Skeletal muscle tissue (tissue), 3 donors: ENCODE measurements at regions not wholly inside any gene's neighbourhood (a gene's known extent, or its start where the extent isn't known, plus 50 kb on each side); places are given as distances from the start of the nearest gene placed in this dataset.

Experiments
- H3K27ac ChIP-seq: one replicate; pipeline ENCODE4 v1.7.0; 2013; ENCODE audit warnings: mild to moderate bottlenecking, low read depth, low read length, inconsistent platforms
- H3K27me3 ChIP-seq, 3 donors: one replicate each; pipeline ENCODE4 v1.7.0; 2013; ENCODE audit warnings: low read length in 3 of 3; ENCODE audit not compliant: control insufficient read depth in 3 of 3, insufficient read depth in 3 of 3
- H3K36me3 ChIP-seq, 3 donors: one replicate each; pipeline ENCODE4 v1.7.0; 2013; ENCODE audit warnings: low read length in 3 of 3; ENCODE audit not compliant: control insufficient read depth in 3 of 3, insufficient read depth in 3 of 3
- H3K4me1 ChIP-seq, 3 donors: one replicate each; pipeline ENCODE4 v1.7.0; 2013; ENCODE audit warnings: low read length in 3 of 3, mild to moderate bottlenecking in 3 of 3; ENCODE audit not compliant: control insufficient read depth in 3 of 3, insufficient read depth in 3 of 3
- H3K4me3 ChIP-seq, 3 donors: one replicate each; pipeline ENCODE4 v1.7.0; 2013; ENCODE audit warnings: low read length in 3 of 3
- H3K9ac ChIP-seq, 3 donors: one replicate each; pipeline ENCODE4 v1.7.0; 2013; ENCODE audit warnings: low read length in 3 of 3, mild to moderate bottlenecking in 3 of 3, moderate library complexity in 2 of 3, low read depth in 1 of 3
- H3K9me3 ChIP-seq, 3 donors: one replicate each; pipeline ENCODE4 v1.7.0; 2013; ENCODE audit warnings: low read length in 3 of 3; ENCODE audit not compliant: control insufficient read depth in 3 of 3
- donor health status: Osteomylitis.

DNA sequence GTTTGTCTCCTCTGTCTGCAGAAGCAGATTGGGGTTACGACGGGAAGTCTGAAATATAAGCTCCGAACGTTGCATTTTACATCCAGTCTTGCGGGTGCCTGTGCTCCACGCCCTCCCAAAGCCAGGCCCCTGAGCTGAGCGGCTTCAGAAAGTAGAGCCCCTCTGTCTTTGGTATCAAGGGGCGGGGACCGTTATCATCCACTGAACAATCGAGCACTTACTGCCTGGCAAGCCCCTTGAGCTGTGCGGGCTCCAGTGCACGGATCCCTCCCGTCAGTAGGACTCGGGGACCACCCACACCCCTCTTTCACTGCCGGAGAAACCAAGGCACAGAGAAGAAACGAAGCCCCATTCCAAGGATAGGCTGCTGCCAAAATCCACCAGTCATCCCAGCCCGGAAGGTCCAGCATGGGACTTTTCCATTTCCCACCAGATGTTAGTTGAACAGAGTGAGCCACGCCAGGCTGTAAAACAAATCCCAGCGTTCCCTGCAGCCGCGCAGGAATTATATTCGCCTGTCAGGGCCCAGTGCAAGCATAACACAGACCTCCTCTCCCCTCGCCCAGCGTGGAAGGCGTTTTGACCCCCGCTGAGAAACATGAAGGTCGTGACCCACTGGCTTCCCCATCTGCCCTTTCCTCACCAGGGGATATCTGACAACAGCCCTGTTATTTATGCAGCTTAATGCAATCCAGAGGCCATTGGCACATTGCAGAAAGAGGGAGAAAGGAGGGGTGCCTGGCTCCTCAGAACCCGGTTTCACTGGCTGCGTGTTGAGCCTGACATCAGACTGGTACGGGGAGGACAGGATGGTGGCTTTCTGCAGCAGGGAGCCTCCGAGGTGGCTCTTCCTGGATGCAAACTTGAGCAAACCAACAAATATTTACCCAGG lies 212.2 kb upstream of the FOXF1 start:
- peaks cover 78 to 94% (median 85%) of the 10 kb centered on the region in 3 donors for H3K27me3 ChIP-seq
- no peaks in the 10 kb centered on the region for H3K9me3 ChIP-seq
- H3K9ac ChIP-seq = no peak overlapping the region
- H3K27ac ChIP-seq = no peak overlapping the region
- peaks cover 0 to 5% (median 0%) of the 10 kb centered on the region in 3 donors for H3K4me1 ChIP-seq
- H3K36me3 ChIP-seq = no peaks in the 10 kb centered on the region
- peak overlapping the region in 1 of 3 donors; percentile 15 for H3K4me3 ChIP-seq

GRCh38 chr16:86298758-86299134 lies 211.6 kb upstream of the FOXF1 start:
- H3K4me1 ChIP-seq = peaks cover 0 to 5% (median 0%) of the 10 kb centered on the region in 3 donors
- H3K9me3 ChIP-seq = no peaks in the 10 kb centered on the region
- H3K4me3 ChIP-seq = no peak overlapping the region
- no peaks in the 10 kb centered on the region for H3K36me3 ChIP-seq
- peaks cover 75 to 93% (median 84%) of the 10 kb centered on the region in 3 donors for H3K27me3 ChIP-seq
- H3K27ac ChIP-seq = no peak overlapping the region
- no peak overlapping the region for H3K9ac ChIP-seq

DNA sequence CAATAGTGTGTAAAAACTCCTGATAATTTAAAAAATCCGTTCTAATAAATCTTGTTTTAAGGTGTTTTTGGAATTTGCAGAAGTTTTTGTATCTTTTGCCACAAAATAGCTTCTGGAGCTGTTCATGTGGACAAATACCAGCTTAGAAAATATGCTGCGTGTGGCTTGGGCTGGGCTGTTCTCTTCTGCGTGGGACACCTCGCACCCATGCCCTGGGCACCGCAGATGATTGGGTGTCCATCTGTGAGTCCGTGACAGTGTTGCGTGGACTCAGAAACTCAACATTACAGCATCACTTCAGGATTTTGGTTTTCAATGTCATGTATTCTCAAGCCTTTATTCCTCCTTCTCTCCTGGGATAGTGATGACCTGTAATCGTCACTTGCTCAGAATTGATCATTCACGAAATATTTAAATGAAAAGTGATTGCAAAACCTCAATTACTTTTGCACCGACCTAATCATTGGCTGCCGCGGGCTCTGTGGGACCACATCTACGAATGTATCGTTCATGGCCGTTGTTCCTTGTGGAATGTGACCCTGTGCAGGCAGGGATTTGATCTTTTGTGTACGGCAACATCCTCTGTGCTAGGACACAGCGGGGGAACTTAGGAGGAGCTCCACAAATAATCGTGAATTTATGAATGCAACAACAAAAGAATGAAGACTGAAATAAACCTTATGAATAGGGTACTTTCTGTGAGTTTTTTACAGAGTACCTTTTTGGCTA lies 210.3 kb upstream of the FOXF1 start:
- H3K27me3 ChIP-seq = peaks cover 66 to 85% (median 75%) of the 10 kb centered on the region in 3 donors
- no peak overlapping the region for H3K9ac ChIP-seq
- no peak overlapping the region for H3K4me3 ChIP-seq
- peaks cover 0 to 5% (median 0%) of the 10 kb centered on the region in 3 donors for H3K4me1 ChIP-seq
- H3K9me3 ChIP-seq = no peaks in the 10 kb centered on the region
- no peak overlapping the region for H3K27ac ChIP-seq
- H3K36me3 ChIP-seq = no peaks in the 10 kb centered on the region

DNA sequence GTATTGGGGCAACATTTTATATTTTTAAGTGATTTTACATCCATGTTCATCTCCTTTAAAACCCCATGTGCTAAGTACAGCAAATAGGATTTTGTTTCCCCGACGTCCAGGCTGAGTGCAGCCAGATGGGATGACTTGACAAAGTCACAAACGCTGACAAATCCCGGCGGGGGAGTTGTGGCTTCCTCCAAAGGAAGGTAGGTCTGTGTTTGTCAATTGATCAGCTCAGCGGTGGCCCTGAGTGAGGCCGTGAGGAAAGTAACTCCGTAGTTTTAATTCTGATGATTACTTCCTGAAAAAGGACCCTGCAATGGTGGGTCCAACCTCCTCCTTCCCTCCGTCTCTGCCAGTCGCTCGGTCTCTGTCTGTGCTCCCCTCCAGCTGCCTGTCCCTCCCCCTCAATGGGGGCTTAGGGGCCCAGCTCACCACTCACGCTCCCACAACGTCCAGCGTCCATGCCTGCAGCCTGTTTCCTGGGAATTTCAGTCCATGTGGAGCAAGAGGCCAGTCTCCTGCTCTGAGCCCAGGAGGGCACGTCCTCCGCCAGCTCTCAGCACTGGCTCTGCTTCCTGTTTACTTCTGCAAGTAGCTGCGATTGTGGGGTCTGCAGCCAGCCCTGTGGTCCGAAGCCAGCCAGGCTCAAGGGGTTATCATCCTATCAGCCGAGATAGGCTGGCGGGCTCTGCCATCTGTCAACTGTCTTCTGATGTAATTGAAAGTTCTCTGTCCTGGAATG lies 209.4 kb upstream of the FOXF1 start:
- Histone ChIP-seq H3K36me3 (no peaks in the 10 kb centered on the region), H3K9ac (no peak overlapping the region), H3K27me3 (peaks cover 57 to 81% (median 72%) of the 10 kb centered on the region in 3 donors), H3K4me3 (no peak overlapping the region), H3K4me1 (peaks cover 0 to 5% (median 0%) of the 10 kb centered on the region in 3 donors), H3K9me3 (no peaks in the 10 kb centered on the region), H3K27ac (no peak overlapping the region)

DNA sequence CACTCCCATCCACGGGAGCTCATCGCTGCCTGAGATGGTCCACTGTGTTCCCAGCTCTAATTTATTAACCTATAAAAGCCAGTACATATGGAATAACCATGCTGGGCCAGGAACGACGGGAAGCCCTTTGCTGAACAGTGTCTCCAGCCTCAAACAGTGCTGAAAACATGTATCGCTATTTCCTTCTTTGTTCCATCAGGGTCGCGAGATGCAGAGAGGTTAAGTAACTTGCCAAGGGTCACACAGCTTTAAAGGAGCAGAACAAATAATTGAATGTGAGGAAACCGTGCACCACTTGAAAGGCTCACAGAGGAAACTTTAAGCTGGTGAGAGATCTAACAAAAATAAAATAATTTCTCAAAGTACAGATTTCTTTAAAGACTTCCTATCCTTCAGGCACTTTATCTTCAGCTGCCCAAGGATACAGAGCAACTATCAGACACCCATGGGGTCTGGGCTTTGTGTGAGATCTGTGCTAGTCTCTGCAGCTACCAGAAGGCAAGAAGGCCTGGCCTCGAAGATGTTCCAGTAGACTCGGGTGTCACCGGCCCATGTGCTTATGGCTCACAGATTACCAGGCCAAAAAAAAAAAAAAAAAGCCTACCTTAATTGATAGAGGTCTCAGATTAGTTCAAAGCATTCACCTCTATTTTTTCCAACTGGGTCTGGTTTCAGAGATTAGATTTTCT lies 207.8 kb upstream of the FOXF1 start:
- Histone ChIP-seq H3K27me3 (peaks cover 42 to 74% (median 60%) of the 10 kb centered on the region in 3 donors), H3K9me3 (no peaks in the 10 kb centered on the region), H3K27ac (no peak overlapping the region), H3K36me3 (no peaks in the 10 kb centered on the region), H3K9ac (no peak overlapping the region), H3K4me1 (peaks cover 0 to 3% (median 0%) of the 10 kb centered on the region in 3 donors), H3K4me3 (no peak overlapping the region)

DNA sequence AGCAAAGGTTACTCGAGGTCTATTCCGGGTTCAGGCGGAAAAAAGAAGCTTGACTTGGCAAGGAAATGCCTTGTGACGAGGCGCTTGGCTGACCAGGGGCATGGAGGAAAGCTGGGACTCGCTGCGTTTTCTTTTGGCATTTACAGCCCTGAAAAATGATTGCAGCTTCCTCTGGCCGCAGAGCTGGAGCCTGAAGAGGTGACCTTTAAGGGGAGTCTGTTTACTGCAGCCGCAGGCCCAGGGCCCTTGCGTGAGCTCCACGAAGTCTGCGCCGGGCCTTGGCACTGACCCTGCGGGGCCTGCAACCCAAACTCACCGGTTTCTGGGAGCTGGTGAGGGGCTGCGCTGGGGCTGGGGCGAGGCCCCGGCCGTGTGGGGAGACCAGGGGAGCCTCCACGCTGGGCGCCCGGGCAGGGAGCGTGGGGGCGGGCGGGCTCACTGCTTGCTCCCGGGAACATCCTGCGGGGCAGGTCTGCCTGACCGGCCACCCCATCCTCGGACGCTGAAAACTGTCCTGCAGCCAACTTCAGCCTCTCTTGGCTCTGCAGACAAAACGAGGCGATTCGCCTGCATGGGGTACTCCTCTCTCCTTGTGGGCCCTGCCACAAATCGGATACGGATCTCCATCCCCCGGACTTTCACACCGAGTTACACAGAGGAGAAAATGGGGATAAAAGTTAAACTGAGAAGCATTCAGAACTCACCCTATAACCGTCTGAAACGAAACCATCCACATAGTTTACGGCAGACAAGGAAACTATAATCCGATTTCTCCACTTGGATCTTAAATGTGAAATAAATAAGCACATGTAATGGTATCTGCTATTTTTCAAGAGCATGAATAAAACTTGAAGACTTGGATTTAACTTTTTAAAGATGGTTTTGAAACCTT lies 206.3 kb upstream of the FOXF1 start:
- H3K4me1 ChIP-seq = no peaks in the 10 kb centered on the region
- H3K4me3 ChIP-seq = no peak overlapping the region
- H3K36me3 ChIP-seq = no peaks in the 10 kb centered on the region
- no peaks in the 10 kb centered on the region for H3K9me3 ChIP-seq
- no peak overlapping the region for H3K27ac ChIP-seq
- no peak overlapping the region for H3K9ac ChIP-seq
- H3K27me3 ChIP-seq = peaks cover 27 to 62% (median 51%) of the 10 kb centered on the region in 3 donors

DNA sequence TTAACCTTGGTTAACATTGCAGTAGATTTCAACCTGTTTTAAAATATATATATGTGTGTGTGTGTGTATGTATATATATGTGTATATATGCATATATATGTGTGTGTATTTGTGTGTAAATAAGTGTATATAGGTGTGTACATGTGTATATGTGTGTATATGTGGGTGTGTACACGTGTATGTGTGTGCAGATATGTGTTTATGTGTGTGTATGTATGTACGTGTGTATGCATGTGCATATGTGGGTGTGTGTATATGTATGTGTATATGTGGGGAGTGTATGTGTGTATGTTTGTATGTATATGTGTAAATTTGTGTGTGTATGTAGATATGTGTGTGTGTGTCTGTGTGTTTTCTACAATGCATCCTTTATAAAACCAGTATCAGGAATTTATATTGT lies 205.5 kb upstream of the FOXF1 start:
- Histone ChIP-seq H3K9me3 (no peaks in the 10 kb centered on the region), H3K27me3 (peaks cover 20 to 62% (median 50%) of the 10 kb centered on the region in 3 donors), H3K27ac (no peak overlapping the region), H3K9ac (no peak overlapping the region), H3K36me3 (no peaks in the 10 kb centered on the region), H3K4me3 (no peak overlapping the region), H3K4me1 (no peaks in the 10 kb centered on the region)

- Histone ChIP-seq H3K27ac (no peak overlapping the region), H3K27me3 (peaks cover 15 to 57% (median 47%) of the 10 kb centered on the region in 3 donors)
These were observed 204.9 kb upstream of the FOXF1 start for GRCh38 chr16:86305440-86305839.

More at GRCh38 chr16:86305440-86305839, 204.9 kb upstream of the FOXF1 start:
- Histone ChIP-seq H3K4me3 (no peak overlapping the region), H3K9me3 (no peaks in the 10 kb centered on the region), H3K36me3 (no peaks in the 10 kb centered on the region), H3K9ac (no peak overlapping the region), H3K4me1 (no peaks in the 10 kb centered on the region)
